HEK293 (cell line): ENCODE measurements at regions not wholly inside any gene's neighbourhood (a gene's known extent, or its start where the extent isn't known, plus 50 kb on each side); places are given as distances from the start of the nearest gene placed in this dataset.

Experiments
- CTCF ChIA-PET: fragments of 350-600 bp; formaldehyde crosslinking; extraction: SDS; loops from one replicate; lab custom pipeline; 2021; ENCODE audit warnings: antibody characterized with exemption; lab: Yijun Ruan, JAX
- POLR2A ChIA-PET: fragments of 300-600 bp; formaldehyde crosslinking; extraction: SDS; loops from one replicate; lab custom pipeline; 2020; ENCODE audit warnings: antibody characterized with exemption, inconsistent platforms; lab: Yijun Ruan, JAX
- H3K27ac ChIP-seq: fragments of 200-500 bp; sonication (Bioruptor generic); 2 replicates; pipeline ENCODE4 v1.5.1; 2014; ENCODE audit warnings: low read depth, low read length, control low read depth, inconsistent platforms; ENCODE audit errors: extremely low read depth
- H3K36me3 ChIP-seq, 2 experiments: fragments of 200-500 bp in 1 of 2; sonication (Bioruptor generic) in 1 of 2; 1 replicate in 1 of 2; 2 replicates in 1 of 2; pipeline ENCODE4 v1.5.1; 2014 to 2017; ENCODE audit warnings: inconsistent platforms in 2 of 2, low read length in 2 of 2; ENCODE audit not compliant: control insufficient read depth in 2 of 2, insufficient read depth in 1 of 2
- H3K4me1 ChIP-seq: fragments of 200-500 bp; sonication (Bioruptor generic); 2 replicates; pipeline ENCODE4 v1.5.1; 2014; ENCODE audit warnings: mild to moderate bottlenecking, low read length, inconsistent platforms; ENCODE audit not compliant: control insufficient read depth, insufficient read depth
- H3K4me3 ChIP-seq: 2 replicates; pipeline ENCODE4 v1.5.1; 2011; ENCODE audit warnings: low read depth, mild to moderate bottlenecking, control low read depth, low read length, moderate library complexity
- H3K9me3 ChIP-seq: fragments of 200-500 bp; sonication (Bioruptor generic); 2 replicates; pipeline ENCODE4 v1.5.1; 2014; ENCODE audit warnings: low read depth, low read length, inconsistent platforms; ENCODE audit not compliant: control insufficient read depth, insufficient read depth
- HOXA7 ChIP-seq: sonication (generic); formaldehyde crosslinking; IDR thresholded peaks from 2 replicates; pipeline ENCODE4 v1.8.1; 2022; ENCODE audit warnings: missing genetic modification reagents, borderline replicate concordance
- KLF7 ChIP-seq: fragments of 450-650 bp; formaldehyde crosslinking; IDR thresholded peaks from 2 replicates; pipeline ENCODE4 v1.5.1; 2016; ENCODE audit warnings: missing biosample characterization, missing genetic modification characterization, borderline replicate concordance
- SALL2 ChIP-seq: fragments of 450-650 bp; formaldehyde crosslinking; IDR thresholded peaks from 2 replicates; pipeline ENCODE4 v1.5.0; 2017; ENCODE audit warnings: missing biosample characterization, mild to moderate bottlenecking, missing genetic modification characterization, borderline replicate concordance
- SCRT2 ChIP-seq: fragments of 450-650 bp; formaldehyde crosslinking; IDR thresholded peaks from 2 replicates; pipeline ENCODE4 v1.5.1; 2016; ENCODE audit warnings: missing biosample characterization, missing genetic modification characterization
- TCF7L2 ChIP-seq: IDR thresholded peaks from 2 replicates; pipeline ENCODE4 v1.6.1; 2011; ENCODE audit warnings: low read depth, mild to moderate bottlenecking, inconsistent platforms, low read length, moderate library complexity, borderline replicate concordance
- TRIM28 ChIP-seq: IDR thresholded peaks from 2 replicates; pipeline ENCODE4 v1.6.1; 2011; ENCODE audit warnings: low read length, control low read depth, borderline replicate concordance
- YY1 ChIP-seq: fragments of 450-650 bp; formaldehyde crosslinking; IDR thresholded peaks from 2 replicates; pipeline ENCODE4 v1.5.1; 2018; ENCODE audit warnings: missing biosample characterization, missing genetic modification characterization
- ZBTB49 ChIP-seq: fragments of 450-650 bp; formaldehyde crosslinking; IDR thresholded peaks from 2 replicates; pipeline ENCODE4 v1.5.1; 2016; ENCODE audit warnings: missing biosample characterization, missing genetic modification characterization, low read depth
- ZNF140 ChIP-seq: fragments of 450-650 bp; formaldehyde crosslinking; IDR thresholded peaks from 2 replicates; pipeline ENCODE4 v1.5.1; 2016; ENCODE audit warnings: missing biosample characterization, missing genetic modification characterization
- ZNF16 ChIP-seq: fragments of 450-650 bp; formaldehyde crosslinking; IDR thresholded peaks from 2 replicates; pipeline ENCODE4 v1.5.1; 2016; ENCODE audit warnings: low read depth, missing biosample characterization, missing genetic modification characterization
- ZNF266 ChIP-seq: fragments of 450-650 bp; formaldehyde crosslinking; IDR thresholded peaks from 2 replicates; pipeline ENCODE4 v1.5.1; 2016; ENCODE audit warnings: missing biosample characterization, missing genetic modification characterization, low read depth
- ZNF501 ChIP-seq: fragments of 450-650 bp; formaldehyde crosslinking; IDR thresholded peaks from 2 replicates; pipeline ENCODE4 v1.5.1; 2016; ENCODE audit warnings: missing biosample characterization, missing genetic modification characterization
- ZNF518A ChIP-seq: fragments of 450-650 bp; formaldehyde crosslinking; conservative IDR thresholded peaks from 2 replicates; pipeline ENCODE4 v1.5.1; 2016; ENCODE audit warnings: low read depth, missing biosample characterization, missing genetic modification characterization
- ZNF791 ChIP-seq: fragments of 450-650 bp; formaldehyde crosslinking; IDR thresholded peaks from 2 replicates; pipeline ENCODE4 v1.5.1; 2016; ENCODE audit warnings: missing biosample characterization, missing genetic modification characterization
- ZSCAN4 ChIP-seq: fragments of 450-650 bp; formaldehyde crosslinking; IDR thresholded peaks from 2 replicates; pipeline ENCODE4 v1.5.1; 2017; ENCODE audit warnings: missing biosample characterization, missing genetic modification characterization
- TF ChIP-seq, protein P1 (sequence below): fragments of 450-650 bp; formaldehyde crosslinking; IDR thresholded peaks from 2 replicates; pipeline ENCODE4 v1.5.1; 2016; ENCODE audit warnings: missing biosample characterization, missing genetic modification characterization
- TF ChIP-seq, protein P2 (sequence below): fragments of 450-650 bp; formaldehyde crosslinking; IDR thresholded peaks from 2 replicates; pipeline ENCODE4 v1.5.1; 2016; ENCODE audit warnings: missing biosample characterization, missing genetic modification characterization
- TF ChIP-seq, protein P3 (sequence below): fragments of 450-650 bp; IDR thresholded peaks from 2 replicates; pipeline ENCODE4 v1.5.1; 2018; ENCODE audit warnings: missing biosample characterization, missing genetic modification characterization

GRCh38 chr2:79394485-79394859 is 118.4 kb upstream of the CTNNA2 start (continued):
- TF ChIP-seq ZBTB49 (no peak), SALL2 (no peak), ZNF791 (tag by site-specific recombination) (no peak), ZNF266 (tag by site-specific recombination) (no peak), ZSCAN4 (tag by site-specific recombination) (no peak), ZNF518A (tag by site-specific recombination) (no peak)
- TF ChIP-seq, protein P1, sequence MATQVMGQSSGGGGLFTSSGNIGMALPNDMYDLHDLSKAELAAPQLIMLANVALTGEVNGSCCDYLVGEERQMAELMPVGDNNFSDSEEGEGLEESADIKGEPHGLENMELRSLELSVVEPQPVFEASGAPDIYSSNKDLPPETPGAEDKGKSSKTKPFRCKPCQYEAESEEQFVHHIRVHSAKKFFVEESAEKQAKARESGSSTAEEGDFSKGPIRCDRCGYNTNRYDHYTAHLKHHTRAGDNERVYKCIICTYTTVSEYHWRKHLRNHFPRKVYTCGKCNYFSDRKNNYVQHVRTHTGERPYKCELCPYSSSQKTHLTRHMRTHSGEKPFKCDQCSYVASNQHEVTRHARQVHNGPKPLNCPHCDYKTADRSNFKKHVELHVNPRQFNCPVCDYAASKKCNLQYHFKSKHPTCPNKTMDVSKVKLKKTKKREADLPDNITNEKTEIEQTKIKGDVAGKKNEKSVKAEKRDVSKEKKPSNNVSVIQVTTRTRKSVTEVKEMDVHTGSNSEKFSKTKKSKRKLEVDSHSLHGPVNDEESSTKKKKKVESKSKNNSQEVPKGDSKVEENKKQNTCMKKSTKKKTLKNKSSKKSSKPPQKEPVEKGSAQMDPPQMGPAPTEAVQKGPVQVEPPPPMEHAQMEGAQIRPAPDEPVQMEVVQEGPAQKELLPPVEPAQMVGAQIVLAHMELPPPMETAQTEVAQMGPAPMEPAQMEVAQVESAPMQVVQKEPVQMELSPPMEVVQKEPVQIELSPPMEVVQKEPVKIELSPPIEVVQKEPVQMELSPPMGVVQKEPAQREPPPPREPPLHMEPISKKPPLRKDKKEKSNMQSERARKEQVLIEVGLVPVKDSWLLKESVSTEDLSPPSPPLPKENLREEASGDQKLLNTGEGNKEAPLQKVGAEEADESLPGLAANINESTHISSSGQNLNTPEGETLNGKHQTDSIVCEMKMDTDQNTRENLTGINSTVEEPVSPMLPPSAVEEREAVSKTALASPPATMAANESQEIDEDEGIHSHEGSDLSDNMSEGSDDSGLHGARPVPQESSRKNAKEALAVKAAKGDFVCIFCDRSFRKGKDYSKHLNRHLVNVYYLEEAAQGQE (tag by site-specific recombination): no peak
- TF ChIP-seq, protein P2, sequence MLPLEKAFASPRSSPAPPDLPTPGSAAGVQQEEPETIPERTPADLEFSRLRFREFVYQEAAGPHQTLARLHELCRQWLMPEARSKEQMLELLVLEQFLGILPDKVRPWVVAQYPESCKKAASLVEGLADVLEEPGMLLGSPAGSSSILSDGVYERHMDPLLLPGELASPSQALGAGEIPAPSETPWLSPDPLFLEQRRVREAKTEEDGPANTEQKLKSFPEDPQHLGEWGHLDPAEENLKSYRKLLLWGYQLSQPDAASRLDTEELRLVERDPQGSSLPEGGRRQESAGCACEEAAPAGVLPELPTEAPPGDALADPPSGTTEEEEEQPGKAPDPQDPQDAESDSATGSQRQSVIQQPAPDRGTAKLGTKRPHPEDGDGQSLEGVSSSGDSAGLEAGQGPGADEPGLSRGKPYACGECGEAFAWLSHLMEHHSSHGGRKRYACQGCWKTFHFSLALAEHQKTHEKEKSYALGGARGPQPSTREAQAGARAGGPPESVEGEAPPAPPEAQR (tag by site-specific recombination): no peak

DNA sequence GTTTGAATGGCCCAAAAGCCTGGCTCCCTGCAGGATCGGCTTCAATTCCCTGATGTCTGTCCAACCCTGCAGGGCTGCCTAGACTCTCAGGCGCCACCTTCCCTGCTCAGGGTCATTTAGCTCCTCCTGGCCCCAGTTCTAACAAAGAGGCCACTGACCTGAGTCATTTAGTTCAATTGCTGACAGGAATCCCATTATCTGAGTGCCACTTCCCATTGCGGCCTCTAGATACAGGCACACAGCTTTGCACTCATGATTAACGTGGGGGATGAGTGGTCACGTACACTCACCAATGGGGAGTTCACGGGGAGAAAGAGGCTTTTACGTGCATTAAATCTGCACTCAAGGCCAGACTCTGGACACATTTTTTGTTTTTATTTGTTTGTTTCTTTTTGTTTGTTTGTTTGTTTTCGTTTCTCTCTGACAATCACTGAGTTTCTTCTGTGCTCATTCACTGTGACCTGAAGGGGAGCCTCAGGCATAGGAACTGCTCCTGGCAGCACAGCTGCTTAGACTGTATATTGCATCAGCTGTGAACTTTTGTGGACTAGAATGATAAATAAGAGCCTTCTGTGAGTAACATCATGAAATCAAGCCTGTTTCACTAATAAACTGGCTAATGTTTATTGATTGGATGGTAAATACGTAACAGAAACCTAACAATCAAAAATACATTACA is 118.9 kb upstream of the CTNNA2 start:
- Histone ChIP-seq H3K27ac (no peak overlapping the region), H3K36me3 (no peaks in the 10 kb centered on the region), H3K4me1 (no peaks in the 10 kb centered on the region), H3K9me3 (no peaks in the 10 kb centered on the region), H3K4me3 (no peak overlapping the region)
- ChIA-PET CTCF (no interaction called here), POLR2A (no interaction called here)
- no peak for TF ChIP-seq ZNF501 (tag by site-specific recombination)
- no peak for TF ChIP-seq ZNF16
- no peak for TF ChIP-seq SCRT2 (tag by site-specific recombination)
- TF ChIP-seq TCF7L2: peak; percentile 66
- peak; percentile 79; the same call in 1 of the 2 replicates for TF ChIP-seq TRIM28
- no peak for TF ChIP-seq YY1
- no peak for TF ChIP-seq ZNF140 (tag by site-specific recombination)
- TF ChIP-seq, protein P3, sequence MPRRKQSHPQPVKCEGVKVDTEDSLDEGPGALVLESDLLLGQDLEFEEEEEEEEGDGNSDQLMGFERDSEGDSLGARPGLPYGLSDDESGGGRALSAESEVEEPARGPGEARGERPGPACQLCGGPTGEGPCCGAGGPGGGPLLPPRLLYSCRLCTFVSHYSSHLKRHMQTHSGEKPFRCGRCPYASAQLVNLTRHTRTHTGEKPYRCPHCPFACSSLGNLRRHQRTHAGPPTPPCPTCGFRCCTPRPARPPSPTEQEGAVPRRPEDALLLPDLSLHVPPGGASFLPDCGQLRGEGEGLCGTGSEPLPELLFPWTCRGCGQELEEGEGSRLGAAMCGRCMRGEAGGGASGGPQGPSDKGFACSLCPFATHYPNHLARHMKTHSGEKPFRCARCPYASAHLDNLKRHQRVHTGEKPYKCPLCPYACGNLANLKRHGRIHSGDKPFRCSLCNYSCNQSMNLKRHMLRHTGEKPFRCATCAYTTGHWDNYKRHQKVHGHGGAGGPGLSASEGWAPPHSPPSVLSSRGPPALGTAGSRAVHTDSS (tag by site-specific recombination): no peak
- TF ChIP-seq KLF7: no peak
- no peak for TF ChIP-seq HOXA7 (CRISPR knock-in tag)
